CD1c-positive myeloid dendritic cell (primary cell): ENCODE measurements at regions not wholly inside any gene's neighbourhood (a gene's known extent, or its start where the extent isn't known, plus 50 kb on each side); places are given as distances from the start of the nearest gene placed in this dataset.
A peak's percentile ranks its signal among the peaks of the same experiment; 100 is the strongest.

ENCODE experiments used
- DNase-seq: peaks from one replicate; pipeline ENCODE4 v3.0.0-alpha.2; 2016; ENCODE audit errors: extremely low spot score

GRCh38 chr7:46493196-46493595, 572.1 kb upstream of the IGFBP3 start:
- DNase-seq, result no peak

GRCh38 chr7:46492466-46492865, 571.4 kb upstream of the IGFBP3 start:
- DNase-seq, result no peak

GRCh38 chr7:46490406-46490805, 569.3 kb upstream of the IGFBP3 start:
- no peak for DNase-seq

- DNase-seq, result no peak
These were observed 568.0 kb upstream of the IGFBP3 start for GRCh38 chr7:46489106-46489505.

GRCh38 chr7:46488607-46489006, 567.5 kb upstream of the IGFBP3 start:
- no peak for DNase-seq

- no peak for DNase-seq
These were observed 565.5 kb upstream of the IGFBP3 start for GRCh38 chr7:46486256-46487206.

GRCh38 chr7:46485481-46486065, 564.5 kb upstream of the IGFBP3 start:
- no peak for DNase-seq

- no peak for DNase-seq
These were observed 563.8 kb upstream of the IGFBP3 start for GRCh38 chr7:46484906-46485305.

- no peak for DNase-seq
These were observed 559.5 kb upstream of the IGFBP3 start for GRCh38 chr7:46480619-46481018.

GRCh38 chr7:46479680-46480079, 558.6 kb upstream of the IGFBP3 start:
- no peak for DNase-seq

GRCh38 chr7:46478046-46478445, 557.0 kb upstream of the IGFBP3 start:
- no peak for DNase-seq

GRCh38 chr7:46468753-46469356, 547.8 kb upstream of the IGFBP3 start:
- peak; percentile 7 for DNase-seq

- DNase-seq, result no peak
These were observed 542.1 kb upstream of the IGFBP3 start for GRCh38 chr7:46463170-46463569.

GRCh38 chr7:46461334-46461777, 540.3 kb upstream of the IGFBP3 start:
- no peak for DNase-seq

GRCh38 chr7:46459942-46460341, 538.9 kb upstream of the IGFBP3 start:
- DNase-seq, result no peak

- no peak for DNase-seq
These were observed 533.7 kb upstream of the IGFBP3 start for GRCh38 chr7:46454816-46455215.

- DNase-seq, result no peak
These were observed 531.6 kb upstream of the IGFBP3 start for GRCh38 chr7:46452561-46453135.

- DNase-seq, result no peak
These were observed 530.8 kb upstream of the IGFBP3 start for GRCh38 chr7:46451846-46452245.

- DNase-seq, result no peak
These were observed 529.8 kb upstream of the IGFBP3 start for GRCh38 chr7:46450886-46451285.

GRCh38 chr7:46450425-46450824, 529.4 kb upstream of the IGFBP3 start:
- no peak for DNase-seq

GRCh38 chr7:46449743-46450142, 528.7 kb upstream of the IGFBP3 start:
- DNase-seq, result no peak

GRCh38 chr7:46448478-46448877, 527.4 kb upstream of the IGFBP3 start:
- DNase-seq, result no peak
